Prostate gland (tissue), 2 donors: ENCODE measurements at regions not wholly inside any gene's neighbourhood (a gene's known extent, or its start where the extent isn't known, plus 50 kb on each side); places are given as distances from the start of the nearest gene placed in this dataset.

Experiments
- POLR2A ChIP-seq: fragments of 450-650 bp; IDR thresholded peaks from one replicate; pipeline ENCODE4 v1.6.1; 2016; ENCODE audit warnings: antibody characterized with exemption, mild to moderate bottlenecking
- POLR2AphosphoS5 ChIP-seq: sonication (generic); formaldehyde crosslinking; IDR thresholded peaks from one replicate; pipeline ENCODE4 v1.6.1; 2017; ENCODE audit warnings: antibody characterized with exemption
- TF ChIP-seq, protein P1 (sequence below), 4 experiments: fragments of 200-600 bp in 2 of 4; fragments of 450-650 bp in 2 of 4; sonication (generic) in 2 of 4; IDR thresholded peaks; 1 replicate in 3 of 4; 2 replicates in 1 of 4; pipeline ENCODE4 v1.5.1; 2016 to 2019; ENCODE audit warnings: antibody characterized with exemption in 4 of 4, mild to moderate bottlenecking in 2 of 4, moderate library complexity in 2 of 4

DNA sequence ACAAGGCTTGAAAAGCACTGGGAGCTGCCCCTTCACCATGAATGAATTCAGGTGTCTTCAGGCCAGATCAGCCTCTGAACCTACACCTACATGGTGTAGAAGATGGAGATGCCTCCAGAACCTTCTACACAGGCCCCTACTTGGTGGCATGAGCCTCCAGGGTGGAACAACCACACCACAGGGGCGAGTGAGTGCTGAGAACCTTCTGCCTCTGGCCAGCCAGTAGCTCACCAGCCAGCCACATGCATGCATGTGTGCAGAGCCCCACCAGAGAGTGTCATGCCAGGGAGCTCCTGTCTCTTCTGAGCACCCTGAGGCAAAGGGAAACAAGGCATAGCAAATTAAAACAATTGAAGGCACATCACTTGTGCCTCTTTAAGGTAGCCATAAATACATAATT is 161.8 kb upstream of the TOPAZ1 start:
- TF ChIP-seq, protein P1, sequence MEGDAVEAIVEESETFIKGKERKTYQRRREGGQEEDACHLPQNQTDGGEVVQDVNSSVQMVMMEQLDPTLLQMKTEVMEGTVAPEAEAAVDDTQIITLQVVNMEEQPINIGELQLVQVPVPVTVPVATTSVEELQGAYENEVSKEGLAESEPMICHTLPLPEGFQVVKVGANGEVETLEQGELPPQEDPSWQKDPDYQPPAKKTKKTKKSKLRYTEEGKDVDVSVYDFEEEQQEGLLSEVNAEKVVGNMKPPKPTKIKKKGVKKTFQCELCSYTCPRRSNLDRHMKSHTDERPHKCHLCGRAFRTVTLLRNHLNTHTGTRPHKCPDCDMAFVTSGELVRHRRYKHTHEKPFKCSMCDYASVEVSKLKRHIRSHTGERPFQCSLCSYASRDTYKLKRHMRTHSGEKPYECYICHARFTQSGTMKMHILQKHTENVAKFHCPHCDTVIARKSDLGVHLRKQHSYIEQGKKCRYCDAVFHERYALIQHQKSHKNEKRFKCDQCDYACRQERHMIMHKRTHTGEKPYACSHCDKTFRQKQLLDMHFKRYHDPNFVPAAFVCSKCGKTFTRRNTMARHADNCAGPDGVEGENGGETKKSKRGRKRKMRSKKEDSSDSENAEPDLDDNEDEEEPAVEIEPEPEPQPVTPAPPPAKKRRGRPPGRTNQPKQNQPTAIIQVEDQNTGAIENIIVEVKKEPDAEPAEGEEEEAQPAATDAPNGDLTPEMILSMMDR (IDR thresholded peaks at IDR 0.05) = no peak
- TF ChIP-seq POLR2AphosphoS5 (no peak), POLR2A (no peak)
